ENCODE measurements at regions not wholly inside any gene's neighbourhood (a gene's known extent, or its start where the extent isn't known, plus 50 kb on each side); places are given as distances from the start of the nearest gene placed in this dataset.

GRCh38 chr10:10745291-10745690 lies 272.4 kb upstream of the CELF2 start:
- Histone ChIP-seq H3K9ac (ENCODE audit: control insufficient read depth, extremely low read depth, insufficient read depth, low read length) (no peak overlapping the region), H3K36me3 (ENCODE audit: control insufficient read depth in 2 of 2, extremely low read depth in 1 of 2, insufficient read depth in 2 of 2, low read length in 2 of 2) (no peaks in the 10 kb centered on the region), H2AFZ (ENCODE audit: control insufficient read depth, low read length) (no peak overlapping the region), H4K20me1 (ENCODE audit: control insufficient read depth, extremely low read depth, insufficient read depth, low read length) (no peaks in the 10 kb centered on the region), H3K9me1 (ENCODE audit: control insufficient read depth, extremely low read depth, insufficient read depth, low read length) (no peaks in the 10 kb centered on the region), H3K4me2 (ENCODE audit: control insufficient read depth, extremely low read depth, insufficient read depth, low read depth, low read length) (no peak overlapping the region), H3K79me2 (ENCODE audit: control insufficient read depth, insufficient read depth, low read length) (no peaks in the 10 kb centered on the region), H3K4me1 (ENCODE audit: control insufficient read depth, extremely low read depth, insufficient read depth, low read length) (no peaks in the 10 kb centered on the region), H3K27me3 (ENCODE audit: control insufficient read depth, extremely low read depth, insufficient read depth, low read length) (no peaks in the 10 kb centered on the region), H3K4me3 (ENCODE audit: control insufficient read depth in 2 of 3, extremely low read depth in 1 of 3, insufficient read depth in 2 of 3, low read depth in 1 of 3, low read length in 3 of 3) (no peak overlapping the region), H3K9me3 (ENCODE audit: control insufficient read depth, low read depth, low read length) (no peaks in the 10 kb centered on the region), H3K27ac (ENCODE audit: control insufficient read depth, insufficient read depth, low read length) (no peak overlapping the region)
- no peak for TF ChIP-seq EZH2 (IDR thresholded peaks at IDR 0.05; ENCODE audit: low read length)
- TF ChIP-seq, protein P1, sequence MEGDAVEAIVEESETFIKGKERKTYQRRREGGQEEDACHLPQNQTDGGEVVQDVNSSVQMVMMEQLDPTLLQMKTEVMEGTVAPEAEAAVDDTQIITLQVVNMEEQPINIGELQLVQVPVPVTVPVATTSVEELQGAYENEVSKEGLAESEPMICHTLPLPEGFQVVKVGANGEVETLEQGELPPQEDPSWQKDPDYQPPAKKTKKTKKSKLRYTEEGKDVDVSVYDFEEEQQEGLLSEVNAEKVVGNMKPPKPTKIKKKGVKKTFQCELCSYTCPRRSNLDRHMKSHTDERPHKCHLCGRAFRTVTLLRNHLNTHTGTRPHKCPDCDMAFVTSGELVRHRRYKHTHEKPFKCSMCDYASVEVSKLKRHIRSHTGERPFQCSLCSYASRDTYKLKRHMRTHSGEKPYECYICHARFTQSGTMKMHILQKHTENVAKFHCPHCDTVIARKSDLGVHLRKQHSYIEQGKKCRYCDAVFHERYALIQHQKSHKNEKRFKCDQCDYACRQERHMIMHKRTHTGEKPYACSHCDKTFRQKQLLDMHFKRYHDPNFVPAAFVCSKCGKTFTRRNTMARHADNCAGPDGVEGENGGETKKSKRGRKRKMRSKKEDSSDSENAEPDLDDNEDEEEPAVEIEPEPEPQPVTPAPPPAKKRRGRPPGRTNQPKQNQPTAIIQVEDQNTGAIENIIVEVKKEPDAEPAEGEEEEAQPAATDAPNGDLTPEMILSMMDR (optimal IDR thresholded peaks at IDR 0.05 in 1 of 3, IDR thresholded peaks at IDR 0.05 in 1 of 3, conservative IDR thresholded peaks at IDR 0.05 in 1 of 3; ENCODE audit: extremely low read depth in 1 of 3, insufficient read depth in 2 of 3, low read length in 3 of 3): no peak
- dilution Hi-C loops (cut with MboI; ENCODE audit: extremely low pct_ligation_motif_present, low sequenced_read_pairs): no loop called here
- DNase-seq (ENCODE audit: low read depth, low spot score): no peak
- no peak for FAIRE-seq

- TF ChIP-seq, protein P1 (optimal IDR thresholded peaks at IDR 0.05 in 1 of 3, IDR thresholded peaks at IDR 0.05 in 1 of 3, conservative IDR thresholded peaks at IDR 0.05 in 1 of 3; ENCODE audit: extremely low read depth in 1 of 3, insufficient read depth in 2 of 3, low read length in 3 of 3): no peak
- TF ChIP-seq EZH2 (IDR thresholded peaks at IDR 0.05; ENCODE audit: low read length): no peak
- no peak overlapping the region for H3K4me3 ChIP-seq (ENCODE audit: control insufficient read depth in 2 of 3, extremely low read depth in 1 of 3, insufficient read depth in 2 of 3, low read depth in 1 of 3, low read length in 3 of 3)
- FAIRE-seq (no peak), DNase-seq (ENCODE audit: low read depth, low spot score) (no peak)
- dilution Hi-C loops (cut with MboI; ENCODE audit: extremely low pct_ligation_motif_present, low sequenced_read_pairs): no loop called here
- no peak overlapping the region for H3K9ac ChIP-seq (ENCODE audit: control insufficient read depth, extremely low read depth, insufficient read depth, low read length)
- no peak overlapping the region for H3K4me2 ChIP-seq (ENCODE audit: control insufficient read depth, extremely low read depth, insufficient read depth, low read depth, low read length)
- no peaks in the 10 kb centered on the region for H3K9me1 ChIP-seq (ENCODE audit: control insufficient read depth, extremely low read depth, insufficient read depth, low read length)
- H3K9me3 ChIP-seq (ENCODE audit: control insufficient read depth, low read depth, low read length): no peaks in the 10 kb centered on the region
- H3K27ac ChIP-seq (ENCODE audit: control insufficient read depth, insufficient read depth, low read length): no peak overlapping the region
- peaks cover 3% of the 10 kb centered on the region for H3K4me1 ChIP-seq (ENCODE audit: control insufficient read depth, extremely low read depth, insufficient read depth, low read length)
- no peaks in the 10 kb centered on the region for H3K79me2 ChIP-seq (ENCODE audit: control insufficient read depth, insufficient read depth, low read length)
- H2AFZ ChIP-seq (ENCODE audit: control insufficient read depth, low read length): no peak overlapping the region
- no peaks in the 10 kb centered on the region for H3K27me3 ChIP-seq (ENCODE audit: control insufficient read depth, extremely low read depth, insufficient read depth, low read length)
- H4K20me1 ChIP-seq (ENCODE audit: control insufficient read depth, extremely low read depth, insufficient read depth, low read length): no peaks in the 10 kb centered on the region
- H3K36me3 ChIP-seq (ENCODE audit: control insufficient read depth in 2 of 2, extremely low read depth in 1 of 2, insufficient read depth in 2 of 2, low read length in 2 of 2): no peaks in the 10 kb centered on the region
Measured at GRCh38 chr10:10755490-10755889, 262.2 kb upstream of the CELF2 start.
